Endothelial cell of hepatic sinusoid (primary cell): ENCODE measurements at regions not wholly inside any gene's neighbourhood (a gene's known extent, or its start where the extent isn't known, plus 50 kb on each side); places are given as distances from the start of the nearest gene placed in this dataset.

Source experiments
- in situ Hi-C: cut with HindIII; loops from 2 replicates; pipeline ENCODE4 v1.10.0; 2017; ENCODE audit warnings: low sequenced_read_pairs

DNA sequence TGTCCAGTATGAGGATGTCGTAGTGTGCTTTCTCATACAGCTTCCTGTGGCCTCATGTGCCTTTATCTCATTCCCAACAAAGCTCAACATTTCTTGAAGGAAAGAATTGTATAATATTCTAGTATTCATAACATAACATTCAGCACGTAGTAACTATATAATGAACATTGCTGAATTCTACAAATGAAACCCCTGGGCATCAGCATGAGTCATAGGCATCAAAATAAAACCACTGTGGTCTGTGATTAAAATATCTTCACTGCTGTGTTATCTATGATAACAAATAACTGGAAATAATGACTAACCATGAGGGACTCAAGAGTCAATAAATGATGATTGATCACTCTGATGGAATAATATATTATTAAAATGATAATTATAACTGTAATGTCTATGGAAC lies 255.2 kb downstream of the EMP1 start:
- in situ Hi-C loops, result no loop called here

DNA sequence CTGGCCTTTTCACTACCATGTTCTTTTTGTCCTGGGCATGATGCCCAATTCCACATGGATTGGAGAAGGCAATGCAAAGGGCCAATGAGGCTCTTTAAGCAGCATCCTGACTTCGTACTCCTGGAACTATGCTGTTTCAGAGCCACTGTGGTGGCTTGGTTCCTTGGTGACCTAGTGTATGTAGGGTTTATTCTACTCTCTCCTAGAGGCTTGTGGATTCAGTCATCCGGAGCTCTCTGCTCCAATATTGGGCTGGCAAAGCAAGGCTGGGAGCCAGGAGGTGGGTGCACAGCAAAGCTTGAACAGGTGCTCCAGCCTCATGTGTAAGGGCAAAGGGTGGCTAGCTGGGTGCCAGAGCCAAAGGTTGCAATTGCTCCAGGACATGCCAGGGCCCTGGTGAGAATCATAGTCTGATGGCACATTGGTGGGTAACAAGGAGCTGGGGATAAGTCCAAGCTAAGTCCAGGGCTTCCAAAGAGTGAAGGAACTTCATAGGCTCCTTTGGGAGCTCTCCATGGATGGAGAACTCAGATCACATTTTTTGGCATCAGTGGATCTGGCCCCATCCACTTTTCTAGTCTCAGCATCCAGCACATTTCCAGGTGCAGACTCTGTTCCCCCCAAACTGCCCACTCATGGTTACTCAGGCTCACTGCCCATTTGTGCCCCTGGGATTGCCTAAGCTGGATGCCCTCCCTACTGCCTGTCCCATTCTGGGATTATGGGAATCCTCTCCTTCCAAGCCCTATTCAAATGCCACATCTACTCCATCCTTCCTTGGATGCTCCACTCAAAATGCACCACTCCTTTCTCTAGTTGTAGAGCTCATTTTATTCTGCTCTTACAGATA lies 253.9 kb downstream of the EMP1 start:
- in situ Hi-C loops, result no loop called here

GRCh38 chr12:13444076-13444475 lies 247.6 kb downstream of the EMP1 start:
- in situ Hi-C loops, result no loop called here

DNA sequence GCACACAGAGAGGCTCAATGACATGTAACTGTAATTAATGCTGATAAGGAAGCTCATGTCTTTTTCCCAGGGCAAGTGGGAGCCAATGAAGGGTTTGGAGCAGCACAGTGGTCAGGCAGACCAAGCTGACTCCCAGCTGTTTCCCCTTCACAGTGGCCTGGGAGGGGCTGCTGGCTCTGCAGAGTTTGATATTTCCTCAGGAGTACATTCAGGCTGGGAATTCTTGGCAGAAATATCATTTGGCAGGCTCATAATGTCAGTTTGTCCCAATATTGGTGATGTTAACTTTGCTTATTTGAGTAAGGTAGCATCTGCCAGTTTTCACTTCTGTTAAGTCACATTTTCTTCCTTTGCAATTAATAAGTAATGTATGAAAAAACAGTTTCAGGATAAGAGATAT lies 247.0 kb downstream of the EMP1 start:
- in situ Hi-C loops, result no loop called here

GRCh38 chr12:13443028-13443427 lies 246.5 kb downstream of the EMP1 start:
- in situ Hi-C loops, result no loop called here

DNA sequence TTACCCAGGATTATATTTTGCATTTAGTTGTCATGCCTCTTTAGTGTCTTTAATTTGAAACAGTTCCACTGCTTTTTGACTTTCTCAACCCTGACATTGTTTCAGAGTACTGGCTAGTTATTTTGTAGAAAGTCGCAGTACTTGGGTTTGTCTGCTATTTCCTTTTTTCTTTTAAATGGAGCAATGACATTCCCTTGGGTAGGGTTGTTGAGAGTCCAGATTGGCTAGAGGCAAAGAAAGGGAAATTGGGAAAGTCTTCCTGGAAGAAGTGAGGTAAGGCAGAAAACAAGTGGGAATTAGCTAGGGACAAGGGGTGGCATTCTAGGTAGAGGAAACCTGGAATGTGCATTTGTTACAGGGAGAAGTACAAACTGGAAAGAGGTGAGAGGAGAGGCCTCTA lies 245.9 kb downstream of the EMP1 start:
- in situ Hi-C loops, result no loop called here

DNA sequence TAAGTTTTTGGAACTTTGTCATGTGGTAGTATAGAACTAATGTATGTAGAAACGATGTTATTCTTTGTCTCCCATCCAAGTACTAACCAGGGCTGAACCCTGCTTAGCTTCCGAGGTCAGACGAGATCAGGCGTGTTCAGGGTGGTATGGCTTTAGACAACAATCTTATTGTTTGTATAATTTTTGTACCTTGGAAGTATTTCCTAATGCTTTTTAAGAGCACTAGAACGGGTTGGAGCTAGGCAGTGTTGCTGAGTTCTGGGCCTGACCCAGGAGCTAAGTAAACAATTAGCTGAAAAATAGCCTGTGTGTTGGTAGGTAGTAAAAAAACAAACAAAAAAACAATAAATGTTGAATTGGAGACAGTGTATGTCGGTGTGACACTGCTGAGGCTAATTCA lies 244.3 kb downstream of the EMP1 start:
- in situ Hi-C loops, result no loop called here

DNA sequence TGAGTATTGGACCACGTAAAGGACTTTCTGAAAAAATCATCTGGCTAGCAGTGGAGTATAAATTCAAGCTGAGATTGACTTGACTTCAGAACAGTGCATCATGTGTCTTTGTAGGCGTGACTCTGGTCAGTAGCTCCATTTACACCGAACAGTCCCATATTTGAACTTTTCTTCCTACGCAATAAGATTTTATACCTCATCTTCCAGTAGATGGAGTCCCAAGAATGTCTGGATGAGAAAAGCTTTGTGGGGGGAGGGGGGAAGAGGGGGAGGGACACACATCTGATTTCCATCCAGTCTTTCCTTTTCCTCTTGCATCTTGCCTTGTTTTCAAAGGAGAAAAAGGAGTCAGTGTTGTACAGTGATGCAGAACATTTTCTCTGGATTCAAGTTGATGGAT lies 241.0 kb downstream of the EMP1 start:
- in situ Hi-C loops, result no loop called here

- in situ Hi-C loops, result no loop called here
These were observed 240.3 kb downstream of the EMP1 start for GRCh38 chr12:13436696-13437391.

DNA sequence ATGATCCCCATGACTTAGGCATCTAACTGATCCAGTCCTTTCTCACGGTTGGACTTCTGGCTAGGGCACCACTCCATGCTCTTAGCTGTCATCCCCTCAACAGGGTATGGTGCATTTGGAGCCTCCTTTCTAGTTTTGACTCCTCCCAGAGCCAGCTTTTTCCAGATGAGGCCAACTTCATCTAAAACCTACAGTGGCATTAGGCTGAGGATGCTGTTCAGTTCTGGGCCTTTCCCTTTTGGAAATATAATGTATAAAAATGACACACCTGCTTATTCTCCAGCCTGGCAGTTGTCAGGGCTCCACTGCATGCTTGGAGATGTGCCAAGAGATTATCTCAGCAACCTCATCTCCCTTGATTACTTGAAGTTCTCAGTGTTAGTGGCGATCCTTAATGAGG lies 239.7 kb downstream of the EMP1 start:
- in situ Hi-C loops, result no loop called here

- in situ Hi-C loops, result no loop called here
These were observed 238.9 kb downstream of the EMP1 start for GRCh38 chr12:13435235-13435933.

GRCh38 chr12:13433768-13434167 lies 237.2 kb downstream of the EMP1 start:
- in situ Hi-C loops, result no loop called here

DNA sequence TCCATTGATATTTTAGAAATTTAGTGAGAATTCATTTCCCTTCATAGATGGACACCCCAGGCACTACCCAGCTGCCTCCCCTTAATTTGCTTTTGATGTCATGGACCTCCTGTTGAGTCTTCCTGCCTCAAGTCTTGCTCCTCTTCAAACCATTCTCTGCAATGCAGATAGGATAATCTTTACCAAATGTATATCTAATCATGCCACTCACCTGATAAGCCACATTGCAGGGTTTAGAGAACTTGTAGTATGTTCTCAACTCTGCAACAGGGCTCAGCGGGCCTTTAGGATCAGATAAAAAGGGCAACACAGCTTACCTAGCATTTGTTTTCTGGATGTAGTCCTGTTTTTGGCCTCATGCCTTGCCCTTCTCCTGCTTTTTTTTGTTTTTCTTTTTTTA lies 234.5 kb downstream of the EMP1 start:
- in situ Hi-C loops, result no loop called here

DNA sequence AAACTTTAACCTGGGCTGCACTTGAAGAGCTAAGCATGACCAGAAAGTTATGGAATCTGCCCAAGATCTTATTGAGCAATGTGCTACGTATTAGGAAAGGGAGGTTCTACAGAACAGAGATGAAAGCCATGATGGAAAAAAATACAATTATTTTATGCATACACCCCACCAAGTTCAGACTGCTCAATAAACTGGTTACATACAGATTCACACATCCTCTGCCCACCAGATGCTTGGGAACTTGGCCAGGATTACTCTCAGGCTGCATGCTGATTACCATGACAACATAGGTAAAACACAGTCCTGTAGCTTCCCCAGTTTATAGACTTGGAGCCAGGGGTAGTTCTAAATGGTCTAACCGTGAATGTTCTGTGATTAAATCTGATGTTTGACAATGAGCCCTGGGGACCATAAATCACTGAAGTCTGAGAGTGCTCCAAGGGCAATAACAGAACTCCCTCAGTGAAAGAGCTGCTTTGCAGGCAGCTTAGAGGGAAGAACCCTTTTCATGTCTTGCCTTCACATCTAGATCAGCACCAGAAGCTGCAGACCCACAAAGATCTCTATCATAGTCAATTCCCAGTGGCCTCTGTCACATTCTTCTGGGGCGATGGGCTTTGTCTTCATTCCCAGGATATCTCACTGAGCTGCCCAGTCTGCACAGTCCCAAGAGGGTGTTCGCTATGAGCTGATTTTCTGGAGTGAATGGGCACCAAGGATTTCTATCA lies 232.2 kb downstream of the EMP1 start:
- in situ Hi-C loops, result no loop called here

GRCh38 chr12:13425766-13426165 lies 229.2 kb downstream of the EMP1 start:
- in situ Hi-C loops, result no loop called here

DNA sequence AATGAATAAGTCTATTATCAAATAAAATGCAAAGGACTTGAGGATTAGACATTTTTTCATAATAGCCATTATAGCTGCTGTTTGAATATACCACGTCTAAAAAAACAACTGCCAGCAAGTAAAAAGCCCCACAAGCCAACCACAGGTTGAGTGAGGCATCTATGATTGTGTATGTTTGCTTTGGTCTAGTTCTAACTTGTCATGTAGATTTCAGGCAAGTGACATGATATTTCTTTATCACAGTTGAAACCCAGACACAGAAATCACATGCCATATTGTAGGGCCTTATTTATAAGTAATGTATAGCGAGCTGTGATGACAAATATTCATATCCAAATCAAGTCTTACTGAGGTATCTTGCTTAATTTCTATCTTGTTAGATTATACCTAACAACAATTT lies 225.8 kb downstream of the EMP1 start:
- in situ Hi-C loops, result no loop called here

DNA sequence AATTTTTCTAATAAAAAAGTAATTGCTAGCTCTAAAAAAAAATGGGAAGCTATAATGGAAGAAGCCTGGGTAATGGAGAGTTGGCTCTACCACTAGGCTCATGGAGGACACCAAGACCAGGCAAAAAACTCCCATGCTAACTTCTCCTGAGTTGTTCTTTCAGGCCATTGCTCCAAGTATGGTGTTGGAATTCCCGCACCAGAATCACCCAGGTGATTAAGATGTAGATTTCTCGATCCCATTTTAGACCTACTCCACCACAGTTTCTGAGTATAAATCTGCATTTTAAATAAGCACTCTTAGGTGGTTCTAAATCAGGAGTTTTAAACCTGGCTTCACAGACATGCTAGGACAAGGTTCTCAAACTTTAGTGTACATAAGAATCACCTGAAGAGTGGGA lies 221.0 kb downstream of the EMP1 start:
- in situ Hi-C loops, result no loop called here

- in situ Hi-C loops, result no loop called here
These were observed 214.8 kb downstream of the EMP1 start for GRCh38 chr12:13411287-13411686.

DNA sequence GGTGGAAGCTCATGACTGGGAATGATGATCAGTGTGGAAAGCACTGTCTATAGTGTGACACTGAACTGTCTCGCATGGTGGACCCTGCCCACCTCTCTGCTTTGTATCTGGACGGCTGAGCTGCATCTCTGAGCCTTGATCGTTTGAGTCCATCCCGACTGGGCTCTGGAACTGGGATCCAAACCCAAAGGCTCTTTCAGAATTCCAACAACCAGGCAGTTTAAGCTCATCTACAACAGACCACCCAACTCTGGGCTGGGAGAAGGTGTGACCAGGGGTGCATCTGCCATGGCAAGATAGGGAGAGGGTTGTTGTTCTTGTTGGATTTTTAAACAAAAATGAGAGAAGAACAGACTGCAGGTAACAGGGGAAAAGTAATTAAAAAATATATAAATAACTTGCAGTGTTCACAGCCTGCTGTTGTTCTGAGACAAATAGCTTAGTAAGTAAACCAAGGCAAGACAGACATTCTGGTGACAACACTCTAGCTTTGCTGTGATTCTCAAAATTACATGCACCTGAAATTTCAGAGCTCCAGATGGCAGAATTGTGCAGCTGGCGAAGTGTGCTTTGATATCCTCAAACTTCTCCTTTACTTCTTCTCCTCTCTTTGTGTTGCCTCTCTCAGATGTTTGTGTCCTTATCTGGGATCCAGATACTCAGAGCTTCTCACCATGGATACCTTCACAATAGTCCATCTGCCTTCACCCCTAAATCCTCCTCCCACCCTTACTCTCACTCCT lies 209.6 kb downstream of the EMP1 start:
- in situ Hi-C loops, result no loop called here

- in situ Hi-C loops, result no loop called here
These were observed 208.3 kb downstream of the EMP1 start for GRCh38 chr12:13404631-13405473.
